ENCODE measurements at regions not wholly inside any gene's neighbourhood (a gene's known extent, or its start where the extent isn't known, plus 50 kb on each side); places are given as distances from the start of the nearest gene placed in this dataset.

GRCh38 chr10:27407271-27407670, 96.8 kb upstream of the RAB18 start:
- no peak for TF ChIP-seq CTCF (IDR thresholded peaks at IDR 0.05 in 8 of 11, conservative IDR thresholded peaks at IDR 0.05 in 3 of 11)
- no peak for TF ChIP-seq POLR2A (IDR thresholded peaks at IDR 0.05)

Data from spleen (tissue), 7 donors.